H1 (cell line): ENCODE measurements at regions not wholly inside any gene's neighbourhood (a gene's known extent, or its start where the extent isn't known, plus 50 kb on each side); places are given as distances from the start of the nearest gene placed in this dataset.

Experiments
- CTCF ChIA-PET: fragments of 300-600 bp; sonication (Branson Sonifier 250); formaldehyde crosslinking; loops from one replicate; lab custom pipeline; 2021; ENCODE audit not compliant: partially characterized antibody; lab: Charles Lee
- POLR2A ChIA-PET: fragments of 300-600 bp; sonication (Branson Sonifier 250); formaldehyde crosslinking; loops from one replicate; lab custom pipeline; 2021; ENCODE audit warnings: inconsistent platforms; ENCODE audit not compliant: partially characterized antibody; lab: Charles Lee
- DNase-seq, 2 experiments: peaks; one replicate each; pipeline versions ENCODE4 v3.0.0 to v3.0.0-alpha.2; 2010 to 2022; ENCODE audit warnings: low spot score in 2 of 2, low read depth in 1 of 2, mixed read lengths in 1 of 2
- FAIRE-seq: peaks from 2 replicates; lab custom pipeline; 2011; peaks lifted over from hg19 to GRCh38; lab: Jason Lieb, UNC
- H2AFZ ChIP-seq: 2 replicates; pipeline ENCODE4 v1.8.1; 2012; ENCODE audit warnings: low read length, inconsistent platforms
- H2AK5ac ChIP-seq: 2 replicates; pipeline ENCODE4 v1.6.1; 2013; ENCODE audit warnings: low read depth, low read length
- H2BK120ac ChIP-seq: replicated peaks from 2 replicates; pipeline ENCODE3; 2013; ENCODE audit warnings: low read depth, low read length, inconsistent platforms
- H2BK12ac ChIP-seq: 2 replicates; pipeline ENCODE4 v1.6.1; 2013; ENCODE audit warnings: low read depth, low read length
- H2BK15ac ChIP-seq: 2 replicates; pipeline ENCODE4 v1.6.1; 2013; ENCODE audit warnings: low read length
- H2BK20ac ChIP-seq: 2 replicates; pipeline ENCODE4 v1.6.1; 2013; ENCODE audit warnings: low read length
- H2BK5ac ChIP-seq: 2 replicates; pipeline ENCODE4 v1.6.1; 2013; ENCODE audit warnings: low read depth, low read length
- H3K14ac ChIP-seq: 2 replicates; pipeline ENCODE4 v1.6.1; 2013; ENCODE audit warnings: inconsistent platforms; ENCODE audit not compliant: insufficient read length
- H3K18ac ChIP-seq: 2 replicates; pipeline ENCODE4 v1.6.1; 2013; ENCODE audit warnings: low read length; ENCODE audit errors: extremely low read depth
- H3K23ac ChIP-seq: 2 replicates; pipeline ENCODE4 v1.6.1; 2013; ENCODE audit warnings: inconsistent platforms; ENCODE audit not compliant: insufficient read length
- H3K23me2 ChIP-seq: 2 replicates; pipeline ENCODE4 v1.6.1; 2013; ENCODE audit warnings: low read depth, low read length
- H3K27ac ChIP-seq: 2 replicates; pipeline ENCODE4 v1.6.1; 2011; ENCODE audit warnings: low read depth, low read length, inconsistent platforms
- H3K27me3 ChIP-seq, 4 experiments: replicated peaks in 1 of 4; 1 replicate in 1 of 4; 2 replicates in 3 of 4; pipeline versions ENCODE4 v1.6.1 to v1.8.1; 2011 to 2013; ENCODE audit warnings: low read length in 3 of 4, mild to moderate bottlenecking in 3 of 4, inconsistent platforms in 2 of 4, mixed read lengths in 2 of 4, moderate library complexity in 1 of 4; ENCODE audit not compliant: control insufficient read depth in 3 of 4, insufficient read depth in 3 of 4; ENCODE audit errors: extremely low read depth in 1 of 4
- H3K36me3 ChIP-seq, 4 experiments: 2 replicates each; pipeline versions ENCODE4 v1.6.1 to v1.8.1; 2011 to 2013; ENCODE audit warnings: mild to moderate bottlenecking in 4 of 4, low read length in 3 of 4, moderate library complexity in 2 of 4, control low read depth in 1 of 4, inconsistent platforms in 1 of 4; ENCODE audit not compliant: insufficient read depth in 4 of 4, control insufficient read depth in 2 of 4
- H3K4ac ChIP-seq: replicated peaks from 2 replicates; pipeline ENCODE3; 2013; ENCODE audit warnings: low read length, low read depth, mixed read lengths, inconsistent platforms; ENCODE audit not compliant: insufficient read length
- H3K4me1 ChIP-seq, 4 experiments: replicated peaks in 1 of 4; 1 replicate in 1 of 4; 2 replicates in 3 of 4; pipeline versions ENCODE4 v1.6.1 to v1.8.1; 2011 to 2013; ENCODE audit warnings: low read length in 3 of 4, inconsistent platforms in 2 of 4, mixed read lengths in 1 of 4; ENCODE audit not compliant: insufficient read depth in 4 of 4, control insufficient read depth in 3 of 4
- H3K4me2 ChIP-seq, 2 experiments: 2 replicates each; pipeline versions ENCODE4 v1.6.1 to v1.8.1; 2011 to 2013; ENCODE audit warnings: low read depth in 2 of 2, low read length in 2 of 2, control low read depth in 1 of 2, inconsistent platforms in 1 of 2, mild to moderate bottlenecking in 1 of 2; ENCODE audit not compliant: insufficient read depth in 1 of 2
- H3K4me3 ChIP-seq, 4 experiments: fragments of 200-600, 300-600 bp in 1 of 4; sonication (generic), shearing (Covaris generic), sonication (Bioruptor Twin) in 1 of 4; 2 replicates each; pipeline versions ENCODE4 v1.5.1 to v1.8.1; 2011 to 2016; ENCODE audit warnings: low read length in 4 of 4, low read depth in 3 of 4, control low read depth in 2 of 4, inconsistent platforms in 2 of 4, mild to moderate bottlenecking in 2 of 4, mixed read lengths in 1 of 4, moderate library complexity in 1 of 4; ENCODE audit not compliant: insufficient read depth in 2 of 4; ENCODE audit errors: extremely low read depth in 1 of 4
- H3K56ac ChIP-seq: replicated peaks from 2 replicates; pipeline ENCODE3; 2013; ENCODE audit warnings: low read depth, mild to moderate bottlenecking, mixed read lengths, low read length, inconsistent platforms; ENCODE audit not compliant: insufficient read length
- H3K79me1 ChIP-seq: 2 replicates; pipeline ENCODE4 v1.6.1; 2013; ENCODE audit warnings: low read depth, low read length, control low read depth
- H3K79me2 ChIP-seq, 2 experiments: 2 replicates each; pipeline versions ENCODE4 v1.6.1 to v1.8.1; 2012 to 2013; ENCODE audit warnings: low read length in 2 of 2, mild to moderate bottlenecking in 2 of 2, inconsistent platforms in 1 of 2; ENCODE audit not compliant: insufficient read depth in 2 of 2, control insufficient read depth in 1 of 2
- H3K9ac ChIP-seq, 4 experiments: replicated peaks in 1 of 4; 1 replicate in 1 of 4; 2 replicates in 3 of 4; pipeline versions ENCODE4 v1.6.1 to v1.8.1; 2011 to 2013; ENCODE audit warnings: low read depth in 3 of 4, low read length in 3 of 4, control low read depth in 2 of 4, mild to moderate bottlenecking in 2 of 4, moderate library complexity in 2 of 4, inconsistent platforms in 1 of 4; ENCODE audit errors: extremely low read depth in 1 of 4
- H3K9me3 ChIP-seq, 2 experiments: 2 replicates each; pipeline versions ENCODE4 v1.6.1 to v1.8.1; 2012 to 2013; ENCODE audit warnings: mild to moderate bottlenecking in 2 of 2, moderate library complexity in 2 of 2, control low read depth in 1 of 2, inconsistent platforms in 1 of 2, low read depth in 1 of 2, low read length in 1 of 2, mixed read lengths in 1 of 2; ENCODE audit not compliant: insufficient read depth in 2 of 2
- H4K20me1 ChIP-seq, 2 experiments: replicated peaks in 1 of 2; 2 replicates each; pipeline versions ENCODE3 to v1.8.1; 2011 to 2013; ENCODE audit warnings: inconsistent platforms in 2 of 2, low read length in 2 of 2, mild to moderate bottlenecking in 1 of 2; ENCODE audit not compliant: insufficient read depth in 2 of 2, control insufficient read depth in 1 of 2
- H4K5ac ChIP-seq: 2 replicates; pipeline ENCODE4 v1.6.1; 2013; ENCODE audit warnings: low read length, low read depth, mixed read lengths, inconsistent platforms; ENCODE audit not compliant: insufficient read length
- H4K8ac ChIP-seq: 2 replicates; pipeline ENCODE4 v1.8.0; 2013; ENCODE audit warnings: mild to moderate bottlenecking, moderate library complexity, low read length, inconsistent platforms; ENCODE audit not compliant: insufficient read depth; ENCODE audit errors: extremely low read depth
- H4K91ac ChIP-seq: replicated peaks from 2 replicates; pipeline ENCODE3; 2013; ENCODE audit warnings: low read length, mixed read lengths, inconsistent platforms; ENCODE audit not compliant: insufficient read length
- BACH1 ChIP-seq: IDR thresholded peaks from 2 replicates; pipeline ENCODE4 v1.6.1; 2012; ENCODE audit warnings: low read length, improper control_type of control experiment
- CHD1 ChIP-seq: IDR thresholded peaks from 2 replicates; pipeline ENCODE4 v1.6.1; 2012; ENCODE audit warnings: low read depth, low read length, improper control_type of control experiment
- HDAC2 ChIP-seq, 2 experiments: fragments of 300-600 bp in 1 of 2; sonication (generic) in 1 of 2; IDR thresholded peaks; 2 replicates each; pipeline ENCODE4 v1.6.1; 2011 to 2012; ENCODE audit warnings: low read depth in 2 of 2, low read length in 2 of 2, mild to moderate bottlenecking in 2 of 2, moderate library complexity in 2 of 2, borderline replicate concordance in 1 of 2, inconsistent platforms in 1 of 2
- MAFK ChIP-seq: IDR thresholded peaks from 2 replicates; pipeline ENCODE4 v1.6.1; 2012; ENCODE audit warnings: low read depth, mild to moderate bottlenecking, improper control_type of control experiment, low read length
- WGBS, 2 experiments: shearing (Covaris generic) in 1 of 2; methylation state at CpG; one replicate each; pipeline versions ENCODE4 v1.1.6 to v1.1.7; 2013 to 2015; ENCODE audit warnings: low lambda C conversion rate in 2 of 2, mixed read lengths in 2 of 2, inconsistent platforms in 1 of 2, low coverage in 1 of 2, missing lambda C conversion rate in 1 of 2; ENCODE audit not compliant: insufficient replicate concordance in 2 of 2, insufficient coverage in 1 of 2, insufficient read length in 1 of 2; ENCODE audit errors: extremely low coverage in 1 of 2, missing lambda C conversion rate in 1 of 2; 5-methylcytosine and 5-hydroxymethylcytosine counted together

DNA sequence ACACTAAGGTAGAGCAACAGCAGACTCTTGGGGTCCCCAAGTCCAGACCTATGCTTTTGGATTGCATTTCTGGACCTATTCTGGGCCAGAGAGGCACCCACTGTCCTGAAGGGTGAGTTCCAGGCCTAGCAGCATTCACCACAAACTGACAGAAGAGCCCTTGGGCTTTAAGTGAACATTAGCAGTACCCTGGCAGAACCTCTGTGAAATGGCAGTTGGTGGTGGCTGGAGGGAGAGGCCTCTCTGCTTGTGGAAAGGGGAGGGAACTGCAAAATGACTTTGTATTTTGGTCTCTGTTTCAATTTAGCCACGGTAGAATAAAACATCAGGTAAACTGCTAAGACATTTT, 1211.9 kb downstream of the PCDH18 start:
- H3K4me2 ChIP-seq, result no peak overlapping the region
- H3K4ac ChIP-seq, result no peak overlapping the region
- H3K9ac ChIP-seq, result no peak overlapping the region
- no peak overlapping the region for H2AK5ac ChIP-seq
- ChIA-PET POLR2A (no interaction called here), CTCF (interaction anchor here (0.8 kb wide), 1 partner anchor 12 kb away, joined by 3 read pairs; no protein-coding TSS in a partner anchor)
- TF ChIP-seq BACH1, result no peak
- TF ChIP-seq CHD1, result no peak
- TF ChIP-seq MAFK, result no peak
- no peak for TF ChIP-seq HDAC2 (IDR thresholded peaks at IDR 0.05; ENCODE audit: borderline replicate concordance in 1 of 2, low read depth in 2 of 2, low read length in 2 of 2)
- H2BK120ac ChIP-seq, result no peak overlapping the region
- no peaks in the 10 kb centered on the region for H3K23me2 ChIP-seq
- no peak overlapping the region for H3K27ac ChIP-seq
- H2BK20ac ChIP-seq, result no peak overlapping the region
- H2BK15ac ChIP-seq, result no peak overlapping the region
- no peak overlapping the region for H3K18ac ChIP-seq
- H4K91ac ChIP-seq, result no peak overlapping the region
- no peaks in the 10 kb centered on the region for H3K79me1 ChIP-seq
- H4K8ac ChIP-seq, result peak overlapping the region; percentile 2; the same call in 1 of the 2 replicates
- no peak overlapping the region for H2BK12ac ChIP-seq
- DNase-seq (no peak), FAIRE-seq (no peak)
- H2AFZ ChIP-seq, result no peak overlapping the region
- H3K27me3 ChIP-seq, result no peaks in the 10 kb centered on the region
- H3K4me1 ChIP-seq, result peaks cover 0 to 6% (median 0%) of the 10 kb centered on the region in 4 experiments; a peak in 1 of 7 replicates
- no peak overlapping the region for H2BK5ac ChIP-seq
- H3K23ac ChIP-seq, result no peak overlapping the region
- H3K56ac ChIP-seq, result no peak overlapping the region
- H3K36me3 ChIP-seq, result no peaks in the 10 kb centered on the region
- H3K79me2 ChIP-seq, result no peaks in the 10 kb centered on the region
- 100% methylated on average over 1 of the region's 1 CpG; no CpG with 5 or more reads in 1 of the 2 experiments for WGBS, 2 experiments
- no peak overlapping the region for H3K14ac ChIP-seq
- no peak overlapping the region for H3K4me3 ChIP-seq
- no peak overlapping the region for H4K5ac ChIP-seq
- H3K9me3 ChIP-seq, result no peaks in the 10 kb centered on the region
- H4K20me1 ChIP-seq, result no peaks in the 10 kb centered on the region
